ENCODE measurements at regions not wholly inside any gene's neighbourhood (a gene's known extent, or its start where the extent isn't known, plus 50 kb on each side); places are given as distances from the start of the nearest gene placed in this dataset.
"Not testable (repeated sequence)": the region's sequence is repeated elsewhere in the genome, so short reads cannot be mapped to it uniquely, and the experiment has no call there.

GRCh38 chr9:120338340-120338739, 241.6 kb downstream of the CDK5RAP2 start:
- DNase-seq = no peak

GRCh38 chr9:120337131-120337530, 242.8 kb downstream of the CDK5RAP2 start:
- DNase-seq = no peak

- DNase-seq = no peak
These were observed 243.2 kb downstream of the CDK5RAP2 start for GRCh38 chr9:120336753-120337090.

- no peak for DNase-seq
These were observed 243.8 kb downstream of the CDK5RAP2 start for GRCh38 chr9:120336021-120336752.

- DNase-seq = no peak
These were observed 248.1 kb downstream of the CDK5RAP2 start for GRCh38 chr9:120331913-120332312.

- DNase-seq = no peak
These were observed 249.9 kb downstream of the CDK5RAP2 start for GRCh38 chr9:120330031-120330430.

GRCh38 chr9:120327322-120327721, 252.6 kb downstream of the CDK5RAP2 start:
- no peak for DNase-seq

GRCh38 chr9:120326049-120326693, 253.8 kb downstream of the CDK5RAP2 start:
- DNase-seq = no peak

GRCh38 chr9:120324996-120325642, 254.8 kb downstream of the CDK5RAP2 start:
- no peak for DNase-seq

GRCh38 chr9:120324461-120324860, 255.5 kb downstream of the CDK5RAP2 start:
- no peak for DNase-seq

- DNase-seq = no peak
These were observed 256.8 kb downstream of the CDK5RAP2 start for GRCh38 chr9:120323125-120323524.

GRCh38 chr9:120319452-120319851, 260.5 kb downstream of the CDK5RAP2 start:
- DNase-seq = no peak

GRCh38 chr9:120315154-120315553, 264.8 kb downstream of the CDK5RAP2 start:
- no peak for DNase-seq

- no peak for DNase-seq
These were observed 267.9 kb downstream of the CDK5RAP2 start for GRCh38 chr9:120312031-120312430.

- DNase-seq = no peak
These were observed 269.9 kb downstream of the CDK5RAP2 start for GRCh38 chr9:120310035-120310434.

- DNase-seq = no peak
These were observed 271.5 kb downstream of the CDK5RAP2 start for GRCh38 chr9:120308495-120308894.

GRCh38 chr9:120307599-120307998, 272.4 kb downstream of the CDK5RAP2 start:
- no peak for DNase-seq

- no peak for DNase-seq
These were observed 273.4 kb downstream of the CDK5RAP2 start for GRCh38 chr9:120306561-120306960.

- no peak for DNase-seq
These were observed 273.9 kb downstream of the CDK5RAP2 start for GRCh38 chr9:120306088-120306487.

- DNase-seq = not testable (repeated sequence)
These were observed 275.1 kb downstream of the CDK5RAP2 start for GRCh38 chr9:120304896-120305295.

GRCh38 chr9:120303519-120303918, 276.4 kb downstream of the CDK5RAP2 start:
- no peak for DNase-seq

- DNase-seq = no peak
These were observed 280.2 kb downstream of the CDK5RAP2 start for GRCh38 chr9:120299785-120300184.

GRCh38 chr9:120294003-120294402, 286.0 kb downstream of the CDK5RAP2 start:
- DNase-seq = no peak

- DNase-seq = no peak
These were observed 287.4 kb downstream of the CDK5RAP2 start for GRCh38 chr9:120292606-120293005.
